Activated CD4-positive, alpha-beta T cell treated with anti-CD3 and anti-CD28 coated beads, Interleukin-2, Interleukin-4, amounts not matched to agents 100 ng/mL and 50 ng/mL, durations not matched to agents 16 hours and 8 hours (primary cell): ENCODE measurements at regions not wholly inside any gene's neighbourhood (a gene's known extent, or its start where the extent isn't known, plus 50 kb on each side); places are given as distances from the start of the nearest gene placed in this dataset.
"Not testable (repeated sequence)": the region's sequence is repeated elsewhere in the genome, so short reads cannot be mapped to it uniquely, and the experiment has no call there.

ENCODE experiments used
- DNase-seq: peaks from one replicate; pipeline ENCODE4 v3.0.0-alpha.2; 2020; ENCODE audit warnings: low spot score

DNA sequence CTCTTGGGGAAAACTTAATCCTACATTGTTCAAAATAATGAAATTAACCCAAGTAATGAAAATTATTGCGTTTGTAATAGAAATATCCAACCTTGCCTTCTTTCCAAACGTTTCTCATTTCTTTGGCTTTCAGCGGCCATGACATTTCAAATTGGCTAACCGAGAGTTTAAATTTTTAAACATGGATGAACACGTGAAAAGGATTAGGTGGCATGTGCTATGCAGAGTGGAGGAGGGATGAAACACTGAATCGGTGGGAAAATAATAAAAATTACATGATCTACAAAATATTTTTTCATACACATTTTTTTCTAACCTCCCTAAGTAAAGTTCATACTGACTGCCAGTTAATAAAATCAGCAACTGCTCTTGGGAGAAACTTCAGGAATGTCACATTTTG is 728.4 kb upstream of the PKDCC start:
- no peak for DNase-seq

GRCh38 chr2:41320491-41320890 is 727.3 kb upstream of the PKDCC start:
- no peak for DNase-seq

- no peak for DNase-seq
These were observed 726.5 kb upstream of the PKDCC start for GRCh38 chr2:41321351-41321750.

DNA sequence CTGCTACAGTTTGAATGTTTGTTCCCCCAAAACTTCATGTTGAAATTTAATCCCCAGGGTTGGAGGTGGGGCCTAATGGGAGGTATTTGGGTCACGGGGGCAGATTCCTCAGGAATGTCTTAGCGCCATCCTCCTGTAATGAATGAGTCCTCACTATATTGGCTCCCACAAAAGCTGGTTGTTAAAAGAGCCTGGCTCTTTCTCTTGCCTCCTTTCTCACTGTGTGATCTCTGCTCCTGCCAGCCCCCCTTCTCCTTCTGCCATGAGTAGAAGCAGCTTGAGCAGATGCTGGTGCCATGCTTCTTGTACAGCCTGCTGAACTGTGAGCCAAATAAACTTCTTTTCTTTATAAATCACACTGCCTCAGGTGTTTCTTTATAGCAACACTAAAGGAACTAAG is 721.0 kb upstream of the PKDCC start:
- no peak for DNase-seq

- no peak for DNase-seq
These were observed 718.8 kb upstream of the PKDCC start for GRCh38 chr2:41329040-41329439.

DNA sequence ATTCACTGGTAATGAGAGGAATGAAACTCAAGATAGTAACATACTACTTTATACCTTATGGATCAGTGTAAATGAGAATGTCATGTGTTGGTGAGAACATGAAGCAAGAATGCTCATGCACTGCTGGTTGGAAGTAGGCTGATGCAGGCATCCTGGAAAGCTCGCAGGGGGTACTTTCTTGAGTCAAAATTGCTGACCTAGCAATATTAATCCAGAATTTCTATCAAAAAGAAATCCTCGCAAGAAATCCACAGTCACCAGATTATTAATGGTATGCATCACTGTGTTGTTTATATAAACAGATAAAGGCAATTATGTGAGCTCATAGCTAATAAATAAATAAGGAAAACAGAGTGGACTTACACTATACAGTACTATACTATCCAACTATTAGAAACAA is 713.7 kb upstream of the PKDCC start:
- DNase-seq, result no peak

- not testable (repeated sequence) for DNase-seq
These were observed 712.2 kb upstream of the PKDCC start for GRCh38 chr2:41335573-41335972.

GRCh38 chr2:41337956-41338355 is 709.9 kb upstream of the PKDCC start:
- DNase-seq, result no peak

DNA sequence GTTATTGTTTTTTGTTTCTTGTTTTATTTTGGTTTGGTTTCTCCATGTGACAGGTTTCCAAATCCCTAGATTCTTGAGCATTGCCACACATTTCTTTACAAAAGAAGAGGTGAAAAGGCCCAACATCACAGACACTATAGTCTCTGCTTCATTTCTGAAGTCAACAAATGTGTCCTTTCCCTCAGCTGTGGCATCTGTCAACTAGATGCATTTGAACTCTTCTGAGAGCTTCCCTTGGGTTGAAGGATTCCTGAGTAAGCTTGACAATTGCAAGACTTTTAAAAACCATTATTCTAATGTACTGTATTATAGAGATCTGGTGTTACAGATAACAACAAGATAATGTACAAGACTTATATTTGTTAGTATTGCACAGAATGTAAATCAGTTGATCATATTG is 703.3 kb upstream of the PKDCC start:
- DNase-seq, result no peak

- DNase-seq, result no peak
These were observed 694.8 kb upstream of the PKDCC start for GRCh38 chr2:41353060-41353459.

GRCh38 chr2:41355794-41356193 is 692.0 kb upstream of the PKDCC start:
- no peak for DNase-seq

DNA sequence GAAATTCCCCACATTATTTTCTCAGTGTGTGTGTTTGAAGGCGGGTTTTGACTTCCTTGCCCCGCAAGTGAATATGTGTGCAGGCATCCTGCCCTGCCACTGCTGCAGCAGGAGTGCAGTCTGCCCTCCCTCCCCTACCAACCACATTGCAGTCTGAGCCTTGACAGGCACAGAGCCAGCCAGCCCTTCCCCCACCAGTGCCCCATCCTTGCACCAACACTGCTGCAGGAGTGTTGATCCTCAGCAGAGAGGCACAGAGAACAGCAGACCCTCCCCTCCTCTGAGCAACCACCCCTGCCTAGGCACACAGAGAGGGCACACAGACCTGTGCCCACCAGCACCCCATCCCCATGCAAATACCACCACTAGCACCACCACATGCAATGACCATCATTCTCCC is 683.0 kb upstream of the PKDCC start:
- no peak for DNase-seq

DNA sequence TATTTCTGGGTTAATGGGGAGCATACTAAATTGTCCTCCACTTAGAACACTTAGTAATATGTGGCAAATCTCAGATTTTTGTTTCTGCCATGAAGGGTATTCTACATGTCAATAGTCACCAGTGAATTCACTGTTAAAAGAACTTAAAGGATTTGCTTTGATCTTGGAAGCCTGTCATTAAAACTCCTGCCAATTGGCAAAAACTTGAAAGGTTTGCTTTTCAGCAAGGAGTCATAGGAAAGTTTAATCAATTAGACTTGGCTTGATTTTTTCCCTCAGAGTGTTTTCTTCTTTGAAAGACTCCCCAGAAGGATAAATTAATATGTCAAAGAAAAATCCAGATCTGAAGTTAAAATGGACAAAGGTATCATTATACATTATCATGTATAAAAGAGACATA is 671.9 kb upstream of the PKDCC start:
- no peak for DNase-seq

- DNase-seq, result no peak
These were observed 670.0 kb upstream of the PKDCC start for GRCh38 chr2:41377837-41378236.

- DNase-seq, result no peak
These were observed 669.4 kb upstream of the PKDCC start for GRCh38 chr2:41378420-41378819.

GRCh38 chr2:41379496-41380221 is 668.2 kb upstream of the PKDCC start:
- no peak for DNase-seq

- no peak for DNase-seq
These were observed 666.1 kb upstream of the PKDCC start for GRCh38 chr2:41381701-41382100.

DNA sequence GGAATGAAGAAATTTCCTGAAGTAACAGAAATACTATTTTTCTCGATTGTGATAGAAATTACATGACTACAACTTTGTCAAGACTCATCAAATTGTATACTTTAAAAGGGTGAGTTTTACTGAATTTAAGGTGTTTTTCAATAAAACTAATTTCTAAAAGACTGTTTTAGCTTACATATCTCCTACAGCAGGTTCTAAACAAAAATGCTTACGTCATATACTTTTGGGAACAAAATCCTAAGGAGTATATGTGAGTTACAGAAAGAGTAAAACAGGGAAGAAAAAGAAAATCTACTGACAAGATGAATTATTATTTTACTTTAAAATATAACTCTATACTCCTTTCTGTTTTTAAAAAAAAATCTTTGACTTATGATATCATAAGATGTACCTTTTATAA is 660.3 kb upstream of the PKDCC start:
- no peak for DNase-seq

DNA sequence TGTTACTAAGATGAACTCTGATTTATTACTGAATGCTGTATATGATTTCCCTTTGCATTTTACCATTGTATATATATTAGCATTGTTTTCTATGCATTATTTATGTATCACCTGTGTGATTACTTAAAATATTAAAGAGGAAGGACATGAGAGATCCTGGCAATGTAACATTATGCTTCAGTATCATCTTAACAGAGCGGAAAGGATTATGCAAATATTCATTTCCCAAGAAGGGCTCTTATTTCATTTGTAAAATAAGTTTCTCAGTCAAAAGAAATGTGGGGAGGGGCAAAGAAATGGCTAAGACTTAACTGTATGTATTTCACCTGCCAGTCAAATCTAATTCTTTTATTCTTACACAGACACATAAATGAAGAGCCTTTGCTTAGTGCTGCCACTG is 654.2 kb upstream of the PKDCC start:
- no peak for DNase-seq

GRCh38 chr2:41394541-41394940 is 653.3 kb upstream of the PKDCC start:
- DNase-seq, result no peak

DNA sequence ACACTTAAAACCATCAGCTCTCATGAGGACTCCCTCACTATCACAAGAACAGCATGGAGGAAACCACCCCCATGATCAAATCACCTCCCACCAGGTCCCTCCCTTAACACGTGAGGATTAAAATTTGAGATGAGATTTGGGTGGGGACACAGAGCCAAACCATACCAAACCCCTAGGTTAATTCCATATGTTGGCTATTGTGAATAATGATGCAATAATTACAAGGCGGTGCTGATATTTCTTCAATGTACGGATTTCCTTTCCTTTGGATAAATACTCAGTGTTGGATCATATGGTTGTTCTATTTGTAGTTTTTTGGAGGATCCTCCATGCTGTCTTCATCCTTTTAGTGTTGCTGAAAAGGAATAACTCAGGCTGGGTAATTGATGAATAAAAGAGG is 652.1 kb upstream of the PKDCC start:
- DNase-seq, result no peak

GRCh38 chr2:41399437-41400087 is 648.3 kb upstream of the PKDCC start:
- DNase-seq, result no peak

- DNase-seq, result no peak
These were observed 647.6 kb upstream of the PKDCC start for GRCh38 chr2:41400088-41400665.

DNA sequence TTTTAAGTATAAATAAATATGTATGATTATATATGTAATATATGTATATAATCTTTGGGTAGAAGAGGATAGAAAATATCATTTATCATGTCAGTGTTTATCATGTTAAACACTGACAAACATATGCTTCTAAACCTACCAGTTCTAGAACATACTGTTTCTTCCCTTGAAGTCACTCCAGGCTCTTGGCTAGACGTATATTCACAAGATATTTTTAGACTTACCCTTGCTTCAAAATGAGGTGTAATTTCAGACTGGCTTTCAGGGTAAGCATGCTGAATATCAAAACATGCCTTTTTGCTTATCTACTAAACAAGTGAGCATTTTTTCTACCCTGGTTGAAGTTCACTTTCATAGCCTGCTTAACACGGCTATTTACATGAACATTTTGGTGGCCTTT is 642.4 kb upstream of the PKDCC start:
- DNase-seq, result no peak
